HUES6 (cell line): ENCODE measurements at regions not wholly inside any gene's neighbourhood (a gene's known extent, or its start where the extent isn't known, plus 50 kb on each side); places are given as distances from the start of the nearest gene placed in this dataset.

Source experiments
- H3K27ac ChIP-seq: 2 replicates; pipeline ENCODE4 v1.7.0; 2013; ENCODE audit warnings: low read depth, mild to moderate bottlenecking, low read length, inconsistent platforms
- H3K27me3 ChIP-seq: 2 replicates; pipeline ENCODE4 v1.6.1; 2013; ENCODE audit warnings: low read length; ENCODE audit not compliant: control insufficient read depth, insufficient read depth
- H3K36me3 ChIP-seq: 2 replicates; pipeline ENCODE4 v1.6.1; 2013; ENCODE audit warnings: low read length; ENCODE audit not compliant: control insufficient read depth, insufficient read depth
- H3K4me1 ChIP-seq: 2 replicates; pipeline ENCODE4 v1.6.1; 2013; ENCODE audit warnings: low read length; ENCODE audit not compliant: control insufficient read depth, insufficient read depth
- H3K4me3 ChIP-seq: 2 replicates; pipeline ENCODE4 v1.5.1; 2013; ENCODE audit warnings: low read depth, low read length
- H3K9ac ChIP-seq: one replicate; pipeline ENCODE4 v1.6.1; 2013; ENCODE audit warnings: mild to moderate bottlenecking, low read length
- H3K9me3 ChIP-seq: 2 replicates; pipeline ENCODE4 v1.6.1; 2013; ENCODE audit warnings: low read depth, low read length; ENCODE audit not compliant: control insufficient read depth, insufficient read depth

DNA sequence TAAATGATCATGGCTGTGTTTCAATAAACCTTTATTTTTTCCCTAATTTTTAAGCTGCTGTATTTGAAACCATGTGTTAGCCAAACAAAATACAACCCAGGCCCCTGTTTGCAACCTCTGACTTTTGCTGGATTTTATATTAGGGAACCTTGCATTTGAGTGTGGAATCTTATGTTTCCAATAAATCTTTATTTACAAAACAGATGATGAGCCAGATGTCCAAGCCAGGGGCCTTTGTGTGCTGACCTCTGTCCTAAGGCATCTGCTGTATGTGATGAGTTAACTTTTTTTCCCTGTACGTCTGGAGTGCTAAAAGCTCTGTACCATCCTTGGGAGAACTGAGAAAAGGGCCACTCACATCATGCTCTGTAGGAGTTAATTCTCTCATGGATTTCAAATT is 162.9 kb downstream of the TRIB2 start:
- no peak overlapping the region for H3K9ac ChIP-seq

DNA sequence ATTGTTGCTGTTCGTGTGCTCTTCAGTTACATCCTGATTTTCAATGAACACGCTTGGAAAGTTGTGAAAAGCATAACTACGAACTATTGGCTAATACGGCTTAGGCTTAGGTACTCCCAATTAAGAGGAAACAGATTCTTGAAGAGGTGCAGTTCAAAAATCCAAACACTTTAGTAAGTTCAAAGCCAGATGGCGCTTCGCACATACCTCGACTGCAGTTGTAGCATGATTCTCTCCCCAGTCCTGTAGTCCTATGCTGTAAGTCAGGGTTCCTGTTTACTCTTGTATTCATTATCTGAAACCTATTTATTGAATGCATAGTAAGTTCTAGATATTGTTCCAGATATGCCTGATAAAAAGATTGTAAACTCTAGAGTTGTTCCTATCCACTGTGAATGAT is 165.2 kb downstream of the TRIB2 start:
- H3K9me3 ChIP-seq, result no peaks in the 10 kb centered on the region

More for the DNA sequence above, 162.9 kb downstream of the TRIB2 start:
- no peaks in the 10 kb centered on the region for H3K27me3 ChIP-seq
- no peak overlapping the region for H3K27ac ChIP-seq
- H3K4me1 ChIP-seq, result no peaks in the 10 kb centered on the region
- H3K4me3 ChIP-seq, result no peak overlapping the region
- H3K36me3 ChIP-seq, result no peaks in the 10 kb centered on the region
- no peaks in the 10 kb centered on the region for H3K9me3 ChIP-seq

DNA sequence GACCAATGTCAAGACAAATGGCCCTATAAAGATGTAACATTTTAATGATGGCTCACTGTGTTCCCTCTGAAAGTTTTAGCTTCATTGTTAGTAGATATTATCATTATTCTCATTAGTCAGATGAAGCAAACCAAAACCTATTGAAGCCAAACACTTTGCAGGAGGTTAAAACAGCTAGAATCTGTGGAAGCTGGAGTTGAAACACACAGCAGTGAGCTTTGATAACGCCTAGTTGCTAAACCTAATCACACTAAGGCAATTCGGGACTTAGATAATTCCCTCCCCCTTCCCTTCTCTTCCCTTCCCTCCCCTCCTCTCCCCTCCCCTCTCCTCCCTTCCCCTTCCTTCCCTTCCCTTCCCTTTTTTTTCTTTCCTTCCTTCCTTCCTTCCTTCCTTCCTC is 165.7 kb downstream of the TRIB2 start:
- Histone ChIP-seq H3K4me3 (no peak overlapping the region), H3K4me1 (no peaks in the 10 kb centered on the region), H3K36me3 (no peaks in the 10 kb centered on the region), H3K27me3 (no peaks in the 10 kb centered on the region), H3K27ac (no peak overlapping the region), H3K9ac (no peak overlapping the region), H3K9me3 (no peaks in the 10 kb centered on the region)

More for the DNA sequence above, 165.2 kb downstream of the TRIB2 start:
- H3K27me3 ChIP-seq, result no peaks in the 10 kb centered on the region
- H3K4me3 ChIP-seq, result no peak overlapping the region
- no peak overlapping the region for H3K9ac ChIP-seq
- no peaks in the 10 kb centered on the region for H3K36me3 ChIP-seq
- H3K27ac ChIP-seq, result no peak overlapping the region
- no peaks in the 10 kb centered on the region for H3K4me1 ChIP-seq

DNA sequence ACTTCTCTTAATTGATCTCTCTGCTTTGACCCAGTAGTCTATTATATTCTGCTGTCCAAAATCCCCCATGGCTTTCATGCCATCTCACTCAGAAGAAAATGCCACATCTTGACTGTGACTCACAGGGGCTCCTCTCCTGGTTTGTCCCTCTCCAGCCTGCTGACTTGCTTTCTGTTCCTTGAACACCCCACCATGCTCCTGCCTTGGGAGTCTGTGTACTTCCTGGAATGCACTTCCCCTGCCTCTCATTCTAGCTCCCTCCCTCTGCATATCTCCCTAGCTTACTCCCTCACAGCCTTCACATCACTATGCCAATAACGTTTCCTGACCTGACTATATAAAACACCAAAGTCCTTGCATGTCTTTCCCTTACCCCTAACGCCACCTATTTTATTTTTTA is 167.2 kb downstream of the TRIB2 start:
- H3K36me3 ChIP-seq, result no peaks in the 10 kb centered on the region
- no peaks in the 10 kb centered on the region for H3K9me3 ChIP-seq
- no peak overlapping the region for H3K27ac ChIP-seq
- no peaks in the 10 kb centered on the region for H3K27me3 ChIP-seq
- no peak overlapping the region for H3K4me3 ChIP-seq
- no peak overlapping the region for H3K9ac ChIP-seq
- no peaks in the 10 kb centered on the region for H3K4me1 ChIP-seq

DNA sequence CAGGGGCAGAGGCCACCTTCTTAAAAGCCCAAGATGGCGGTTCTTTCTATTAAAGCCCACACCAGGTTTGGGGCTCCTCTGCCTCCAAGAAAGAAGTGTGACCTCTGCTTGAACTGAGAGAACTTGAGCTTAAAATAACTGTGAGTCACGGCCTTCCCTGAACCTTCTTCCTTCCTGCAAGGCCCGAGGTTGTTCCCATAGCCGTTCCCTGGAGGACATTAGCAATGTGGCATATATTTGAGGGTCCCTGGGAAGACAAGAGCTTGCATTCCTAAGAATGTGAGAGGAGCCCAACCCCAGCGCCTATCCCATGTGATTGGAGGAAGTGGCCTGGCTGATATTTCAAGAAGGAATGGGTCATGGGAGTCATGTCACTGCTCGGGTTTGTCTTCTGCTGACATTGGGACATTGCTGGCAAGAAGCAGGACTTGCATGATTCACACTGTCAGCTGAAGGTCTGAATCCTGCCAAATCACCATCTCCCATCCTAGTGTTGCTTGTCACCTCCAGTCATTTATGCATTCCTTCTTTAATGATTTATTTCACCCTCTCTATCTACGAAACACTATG is 168.1 kb downstream of the TRIB2 start:
- H3K27ac ChIP-seq, result no peak overlapping the region
- H3K4me1 ChIP-seq, result no peaks in the 10 kb centered on the region
- no peaks in the 10 kb centered on the region for H3K36me3 ChIP-seq
- H3K9me3 ChIP-seq, result no peaks in the 10 kb centered on the region
- no peaks in the 10 kb centered on the region for H3K27me3 ChIP-seq
- H3K4me3 ChIP-seq, result no peak overlapping the region
- H3K9ac ChIP-seq, result no peak overlapping the region

DNA sequence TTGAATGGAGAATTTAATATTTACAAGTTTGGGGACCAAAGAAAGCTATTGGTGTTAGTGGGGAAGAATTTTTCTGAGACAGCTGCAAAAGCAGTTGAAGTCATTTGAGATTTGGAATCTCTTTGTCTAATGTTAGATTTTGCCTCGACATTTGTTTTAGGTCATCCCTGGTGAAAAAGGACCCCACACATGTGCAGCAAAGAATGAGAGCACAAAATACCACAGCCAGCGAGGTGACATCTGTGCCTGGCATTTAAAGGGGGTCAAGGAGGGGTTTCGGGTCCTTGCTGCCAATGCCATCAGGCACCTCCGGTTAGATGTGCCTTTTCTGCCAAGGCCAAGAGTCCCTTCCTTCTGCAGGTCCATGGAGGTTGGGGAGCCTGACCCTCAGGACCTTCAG is 173.3 kb downstream of the TRIB2 start:
- H3K27me3 ChIP-seq, result no peaks in the 10 kb centered on the region
- no peak overlapping the region for H3K4me3 ChIP-seq
- peaks cover 16% of the 10 kb centered on the region for H3K9me3 ChIP-seq
- no peak overlapping the region for H3K9ac ChIP-seq
- H3K27ac ChIP-seq, result no peak overlapping the region
- H3K4me1 ChIP-seq, result no peaks in the 10 kb centered on the region
- H3K36me3 ChIP-seq, result no peaks in the 10 kb centered on the region

DNA sequence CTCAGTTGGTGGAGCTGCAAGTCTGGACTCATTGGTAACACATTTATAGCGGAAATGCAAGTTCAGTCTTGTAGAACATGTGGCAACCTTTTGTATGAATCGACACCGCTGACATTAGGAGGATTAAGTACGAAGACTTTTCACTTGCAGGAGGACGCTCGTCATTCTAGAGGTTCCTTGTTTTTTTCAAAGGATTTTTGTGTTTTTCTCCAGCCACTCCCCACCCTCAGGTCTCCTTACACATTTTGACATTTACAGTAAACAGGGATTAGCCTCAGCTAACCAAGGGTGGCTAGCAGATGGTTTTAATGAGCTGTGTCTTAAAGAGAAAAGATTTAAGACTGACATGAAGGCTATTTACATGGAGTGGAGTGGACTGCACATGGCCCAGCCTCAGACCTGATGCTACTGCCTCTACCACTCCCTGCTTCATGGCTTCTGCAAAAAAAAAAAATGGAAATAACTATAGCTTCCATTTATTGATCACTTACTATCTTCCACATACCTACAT is 173.8 kb downstream of the TRIB2 start:
- no peak overlapping the region for H3K27ac ChIP-seq
- H3K27me3 ChIP-seq, result no peaks in the 10 kb centered on the region
- no peaks in the 10 kb centered on the region for H3K36me3 ChIP-seq
- no peak overlapping the region for H3K4me3 ChIP-seq
- peaks cover 16% of the 10 kb centered on the region for H3K9me3 ChIP-seq
- H3K4me1 ChIP-seq, result no peaks in the 10 kb centered on the region
- no peak overlapping the region for H3K9ac ChIP-seq

DNA sequence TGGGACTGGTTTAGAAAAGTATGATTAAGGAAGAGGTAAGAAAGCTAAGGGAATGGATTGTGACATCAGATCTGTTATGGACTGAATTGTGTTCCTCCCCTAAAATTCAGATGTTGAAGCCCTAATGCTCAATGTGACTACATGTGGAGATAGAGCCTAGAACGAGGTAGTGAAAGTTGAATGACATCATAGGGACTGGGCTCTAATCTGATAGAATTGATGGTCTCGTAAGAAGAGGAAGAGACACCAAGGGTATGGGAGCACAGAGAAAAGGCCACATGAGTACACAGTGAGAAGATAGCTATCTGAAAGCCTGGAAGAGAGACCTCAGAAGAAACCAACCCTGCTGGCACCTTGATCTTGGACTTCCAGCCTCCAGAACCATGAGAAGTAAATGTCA is 178.3 kb downstream of the TRIB2 start:
- H3K27ac ChIP-seq, result no peak overlapping the region

DNA sequence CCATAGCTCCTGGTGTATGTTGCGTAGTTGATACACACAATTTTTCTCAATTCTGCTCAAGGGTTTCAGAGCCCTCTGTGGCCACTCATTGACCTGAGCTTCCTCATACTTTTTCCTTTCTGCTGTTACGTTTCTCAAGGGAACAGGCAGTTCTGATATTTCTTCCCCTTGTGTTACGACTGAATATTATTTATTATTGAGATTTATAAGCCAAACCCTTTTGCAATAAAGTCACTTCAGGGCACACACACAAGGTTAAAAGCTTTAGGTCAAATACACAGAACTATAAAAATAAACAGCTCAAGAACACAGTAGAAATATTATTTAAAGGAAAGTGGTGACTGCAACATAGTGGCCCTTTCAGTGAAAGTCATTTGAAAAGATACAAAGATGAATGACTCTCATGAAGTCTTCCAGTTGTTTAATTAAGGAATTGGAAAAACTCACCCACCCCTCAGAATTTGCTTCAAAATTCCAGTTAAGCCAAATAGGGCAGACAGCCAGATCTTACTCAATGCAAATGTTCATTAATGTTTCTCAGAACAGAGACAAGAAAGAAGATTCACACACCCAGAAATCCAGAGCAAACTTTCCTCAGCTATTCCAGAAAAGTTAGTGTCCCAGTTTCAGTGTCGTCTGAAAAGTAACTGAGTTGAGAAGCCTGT is 179.7 kb downstream of the TRIB2 start:
- H3K9ac ChIP-seq, result no peak overlapping the region

More for the DNA sequence above, 178.3 kb downstream of the TRIB2 start:
- Histone ChIP-seq H3K9me3 (peaks cover 16% of the 10 kb centered on the region), H3K36me3 (no peaks in the 10 kb centered on the region), H3K4me1 (no peaks in the 10 kb centered on the region), H3K4me3 (no peak overlapping the region), H3K9ac (no peak overlapping the region), H3K27me3 (no peaks in the 10 kb centered on the region)

DNA sequence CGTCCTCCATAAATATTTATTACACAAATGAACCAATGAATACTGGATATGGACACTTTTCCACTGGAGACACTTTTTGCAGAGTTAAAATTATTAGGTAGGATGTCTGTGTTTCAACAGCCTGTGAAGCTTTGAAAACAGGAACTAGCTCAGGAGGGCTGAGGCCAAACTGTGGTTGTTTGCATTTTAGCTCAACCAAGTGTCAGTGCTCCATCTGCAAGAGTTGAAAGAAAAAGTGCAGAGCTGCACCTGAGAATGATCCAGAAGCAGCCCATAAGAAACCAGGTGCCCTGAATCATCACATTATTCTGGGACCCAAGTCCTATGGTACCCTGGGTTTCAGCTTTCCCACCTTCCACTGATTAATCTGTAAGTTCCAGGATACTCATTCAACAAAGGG is 180.4 kb downstream of the TRIB2 start:
- Histone ChIP-seq H3K9ac (no peak overlapping the region), H3K27ac (no peak overlapping the region), H3K4me1 (no peaks in the 10 kb centered on the region)

More for the DNA sequence above, 179.7 kb downstream of the TRIB2 start:
- Histone ChIP-seq H3K36me3 (no peaks in the 10 kb centered on the region), H3K27ac (no peak overlapping the region), H3K27me3 (no peaks in the 10 kb centered on the region), H3K9me3 (peaks cover 16% of the 10 kb centered on the region), H3K4me1 (no peaks in the 10 kb centered on the region), H3K4me3 (no peak overlapping the region)

DNA sequence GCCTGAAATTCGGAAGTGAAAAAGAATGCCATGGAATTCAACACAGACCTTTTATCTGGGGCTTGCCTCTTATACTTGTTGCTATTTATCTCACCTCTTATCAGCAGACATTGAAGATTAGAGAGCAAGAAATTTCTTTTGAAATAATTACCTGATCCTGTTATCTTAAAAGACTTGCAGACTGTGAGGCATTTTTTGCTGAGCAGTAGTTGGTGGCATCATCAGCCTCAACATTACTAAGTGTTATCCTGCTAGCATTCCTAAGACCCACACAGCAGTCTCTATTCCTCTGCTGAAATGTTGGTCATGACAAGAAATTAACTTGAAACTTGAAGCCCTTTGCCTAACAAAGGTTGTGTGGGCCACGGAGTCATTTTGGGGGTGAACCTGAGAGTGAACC is 186.5 kb downstream of the TRIB2 start:
- Histone ChIP-seq H3K9me3 (no peaks in the 10 kb centered on the region), H3K36me3 (no peaks in the 10 kb centered on the region), H3K4me3 (no peak overlapping the region), H3K9ac (no peak overlapping the region), H3K27ac (no peak overlapping the region), H3K4me1 (no peaks in the 10 kb centered on the region), H3K27me3 (no peaks in the 10 kb centered on the region)

More for the DNA sequence above, 180.4 kb downstream of the TRIB2 start:
- Histone ChIP-seq H3K4me3 (no peak overlapping the region), H3K9me3 (peaks cover 12% of the 10 kb centered on the region), H3K36me3 (no peaks in the 10 kb centered on the region), H3K27me3 (no peaks in the 10 kb centered on the region)
